ENCODE measurements at regions not wholly inside any gene's neighbourhood (a gene's known extent, or its start where the extent isn't known, plus 50 kb on each side); places are given as distances from the start of the nearest gene placed in this dataset.
"Not testable (repeated sequence)": the region's sequence is repeated elsewhere in the genome, so short reads cannot be mapped to it uniquely, and the experiment has no call there.

DNA sequence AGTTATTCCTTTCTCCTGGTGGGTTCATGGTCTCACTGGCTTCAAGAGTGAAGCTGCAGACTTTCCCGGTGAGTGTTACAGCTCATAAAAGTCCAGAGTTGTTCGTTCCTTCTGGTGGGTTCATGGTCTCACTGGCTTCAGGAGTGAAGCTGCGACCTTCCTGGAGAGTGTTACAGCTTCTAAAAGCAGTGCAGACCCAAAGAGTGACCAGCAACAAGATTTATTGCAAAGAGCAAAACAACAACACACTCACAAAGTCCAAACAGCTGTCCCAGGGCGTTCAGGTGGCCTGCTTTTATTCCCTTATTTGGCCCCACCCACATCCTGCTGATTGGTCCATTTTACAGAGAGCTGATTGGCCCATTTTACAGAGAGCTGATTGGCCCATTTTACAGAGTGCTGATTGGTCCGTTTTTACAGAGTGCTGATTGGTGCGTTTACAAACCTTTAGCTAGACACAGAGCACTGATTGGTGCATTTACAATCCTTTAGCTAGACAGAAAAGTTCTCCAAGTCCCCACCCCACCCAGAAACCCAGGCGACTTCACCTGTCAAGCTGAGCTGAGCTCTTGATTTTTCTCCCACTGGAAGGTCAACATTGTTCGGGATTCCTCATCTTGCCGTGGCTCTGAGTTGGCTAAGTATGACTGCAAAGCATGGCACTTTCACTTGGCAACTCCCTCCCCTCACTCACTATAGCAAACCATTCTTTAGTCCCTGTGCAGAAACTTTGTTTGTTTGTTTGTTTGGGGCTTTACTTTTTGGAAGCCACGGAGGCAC is 87.3 kb upstream of the EEPD1 start:
- not testable (repeated sequence) for H3K79me1 ChIP-seq (ENCODE audit: low read length); H4K5ac ChIP-seq (ENCODE audit: low read length); H3K23ac ChIP-seq (ENCODE audit: low read length); DNase-seq; H3K4me1 ChIP-seq (ENCODE audit: control insufficient read depth, low read depth, low read length); H3K79me2 ChIP-seq (ENCODE audit: control insufficient read depth, insufficient read depth, low read length); H2BK120ac ChIP-seq (ENCODE audit: low read depth, low read length); H3K4ac ChIP-seq (ENCODE audit: low read depth, low read length); H3K27me3 ChIP-seq (ENCODE audit: insufficient read depth, low read length, poor library complexity); H3K56ac ChIP-seq (ENCODE audit: low read length); H3K36me3 ChIP-seq (ENCODE audit: control insufficient read depth, insufficient read depth, low read length); H2AK5ac ChIP-seq (ENCODE audit: low read length); H2BK15ac ChIP-seq (replicated peaks; ENCODE audit: low read depth); H3K27ac ChIP-seq (ENCODE audit: low read depth, low read length); H3K9ac ChIP-seq (ENCODE audit: low read length); H3K4me2 ChIP-seq (ENCODE audit: low read length); H3K18ac ChIP-seq (ENCODE audit: low read length); H3K4me3 ChIP-seq (ENCODE audit: low read length); H4K8ac ChIP-seq (ENCODE audit: low read depth, low read length); H2BK5ac ChIP-seq (ENCODE audit: low read length)
- no CpG with 5 or more reads among the region's 10 CpGs for WGBS (ENCODE audit: extremely low coverage, insufficient coverage, low lambda C conversion rate)

DNA sequence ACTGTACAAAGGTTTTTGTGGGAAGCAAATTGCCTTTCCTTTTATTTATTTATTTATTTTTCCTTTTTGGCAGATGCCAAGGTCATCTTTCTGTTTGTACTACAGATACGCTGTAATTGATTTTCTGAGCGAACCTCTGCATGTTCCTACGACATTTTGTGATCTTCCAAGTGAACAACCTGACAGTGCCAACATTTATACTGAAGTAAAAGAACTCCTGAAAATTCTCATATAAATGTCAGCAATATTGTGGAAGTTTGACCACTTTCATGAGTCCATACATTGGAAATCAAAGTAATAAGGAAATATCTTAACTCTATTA is 86.8 kb upstream of the EEPD1 start:
- no peak for DNase-seq
- no peak overlapping the region for H2BK120ac ChIP-seq (ENCODE audit: low read depth, low read length)
- H3K4ac ChIP-seq (ENCODE audit: low read depth, low read length): no peak overlapping the region
- H3K4me2 ChIP-seq (ENCODE audit: low read length): no peak overlapping the region
- no peak overlapping the region for H3K4me3 ChIP-seq (ENCODE audit: low read length)
- no peaks in the 10 kb centered on the region for H3K79me1 ChIP-seq (ENCODE audit: low read length)
- no peak overlapping the region for H3K27ac ChIP-seq (ENCODE audit: low read depth, low read length)
- H3K18ac ChIP-seq (ENCODE audit: low read length): no peak overlapping the region
- no peaks in the 10 kb centered on the region for H3K36me3 ChIP-seq (ENCODE audit: control insufficient read depth, insufficient read depth, low read length)
- no peaks in the 10 kb centered on the region for H3K4me1 ChIP-seq (ENCODE audit: control insufficient read depth, low read depth, low read length)
- no peak overlapping the region for H2BK15ac ChIP-seq (replicated peaks; ENCODE audit: low read depth)
- H4K5ac ChIP-seq (ENCODE audit: low read length): no peak overlapping the region
- no peak overlapping the region for H4K8ac ChIP-seq (ENCODE audit: low read depth, low read length)
- H2AK5ac ChIP-seq (ENCODE audit: low read length): no peak overlapping the region
- WGBS (ENCODE audit: extremely low coverage, insufficient coverage, low lambda C conversion rate): no CpG with 5 or more reads among the region's 3 CpGs
- H3K79me2 ChIP-seq (ENCODE audit: control insufficient read depth, insufficient read depth, low read length): no peaks in the 10 kb centered on the region
- H2BK5ac ChIP-seq (ENCODE audit: low read length): no peak overlapping the region
- no peak overlapping the region for H3K23ac ChIP-seq (ENCODE audit: low read length)
- H3K9ac ChIP-seq (ENCODE audit: low read length): no peak overlapping the region
- H3K56ac ChIP-seq (ENCODE audit: low read length): no peak overlapping the region
- H3K27me3 ChIP-seq (ENCODE audit: insufficient read depth, low read length, poor library complexity): no peaks in the 10 kb centered on the region

DNA sequence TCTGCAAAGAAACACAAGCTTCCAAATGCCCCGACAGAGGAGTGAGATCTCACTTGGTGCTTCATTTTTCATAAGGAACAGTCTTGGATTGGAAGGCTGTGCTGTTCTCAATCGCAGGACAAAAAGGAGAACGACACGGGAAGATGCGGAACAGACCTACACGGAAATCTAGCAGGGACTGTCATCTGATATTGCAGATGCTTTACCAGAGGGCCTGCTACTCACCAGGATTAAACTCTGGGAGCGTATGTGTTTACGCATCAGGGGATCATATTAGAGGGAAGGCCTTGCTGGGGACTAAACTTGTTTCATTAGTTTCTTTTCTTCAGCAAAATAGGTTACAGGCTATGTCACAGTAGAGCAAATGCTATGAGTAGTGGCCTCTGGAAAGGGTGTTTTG is 82.8 kb upstream of the EEPD1 start:
- no peak for DNase-seq
- Histone ChIP-seq H2BK120ac (ENCODE audit: low read depth, low read length) (no peak overlapping the region), H3K4ac (ENCODE audit: low read depth, low read length) (no peak overlapping the region), H2BK15ac (replicated peaks; ENCODE audit: low read depth) (no peak overlapping the region), H3K36me3 (ENCODE audit: control insufficient read depth, insufficient read depth, low read length) (no peaks in the 10 kb centered on the region), H2AK5ac (ENCODE audit: low read length) (no peak overlapping the region), H3K4me1 (ENCODE audit: control insufficient read depth, low read depth, low read length) (no peaks in the 10 kb centered on the region), H3K79me1 (ENCODE audit: low read length) (no peaks in the 10 kb centered on the region), H3K27me3 (ENCODE audit: insufficient read depth, low read length, poor library complexity) (no peaks in the 10 kb centered on the region), H3K9ac (ENCODE audit: low read length) (no peak overlapping the region), H3K4me3 (ENCODE audit: low read length) (no peak overlapping the region), H2BK5ac (ENCODE audit: low read length) (no peak overlapping the region), H3K4me2 (ENCODE audit: low read length) (no peak overlapping the region), H4K5ac (ENCODE audit: low read length) (no peak overlapping the region), H3K18ac (ENCODE audit: low read length) (no peak overlapping the region), H3K56ac (ENCODE audit: low read length) (no peak overlapping the region), H3K23ac (ENCODE audit: low read length) (no peak overlapping the region), H3K27ac (ENCODE audit: low read depth, low read length) (no peak overlapping the region), H3K79me2 (ENCODE audit: control insufficient read depth, insufficient read depth, low read length) (no peaks in the 10 kb centered on the region), H4K8ac (ENCODE audit: low read depth, low read length) (no peak overlapping the region)
- no CpG with 5 or more reads among the region's 8 CpGs for WGBS (ENCODE audit: extremely low coverage, insufficient coverage, low lambda C conversion rate)

DNA sequence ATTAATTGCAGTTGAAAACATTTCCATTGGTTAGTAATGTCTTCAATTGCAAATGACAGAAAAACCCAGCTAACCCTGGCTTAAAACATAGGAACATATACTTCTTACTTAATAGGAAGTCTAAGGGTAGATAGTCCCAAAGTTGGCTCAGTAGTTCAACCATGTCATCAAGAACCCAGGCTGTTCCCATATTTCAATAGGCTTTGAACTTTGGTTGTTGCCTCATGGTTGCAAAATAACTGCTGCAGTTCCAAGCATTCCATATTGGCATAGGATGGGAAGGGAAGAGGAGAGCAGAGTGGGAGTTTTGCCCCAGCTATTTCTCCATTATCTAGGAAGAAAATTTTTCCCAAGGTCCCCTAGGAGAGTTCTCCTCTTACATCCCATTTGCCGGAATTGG is 81.4 kb upstream of the EEPD1 start:
- no CpG with 5 or more reads among the region's 1 CpG for WGBS (ENCODE audit: extremely low coverage, insufficient coverage, low lambda C conversion rate)
- H3K79me2 ChIP-seq (ENCODE audit: control insufficient read depth, insufficient read depth, low read length): no peaks in the 10 kb centered on the region

GRCh38 chr7:36072620-36073019 is 80.4 kb upstream of the EEPD1 start:
- Histone ChIP-seq H4K5ac (ENCODE audit: low read length) (no peak overlapping the region), H2BK15ac (replicated peaks; ENCODE audit: low read depth) (no peak overlapping the region), H3K27me3 (ENCODE audit: insufficient read depth, low read length, poor library complexity) (no peaks in the 10 kb centered on the region), H3K4me1 (ENCODE audit: control insufficient read depth, low read depth, low read length) (no peaks in the 10 kb centered on the region), H3K4me3 (ENCODE audit: low read length) (no peak overlapping the region), H3K79me2 (ENCODE audit: control insufficient read depth, insufficient read depth, low read length) (no peaks in the 10 kb centered on the region), H3K27ac (ENCODE audit: low read depth, low read length) (no peak overlapping the region), H2AK5ac (ENCODE audit: low read length) (no peak overlapping the region), H4K8ac (ENCODE audit: low read depth, low read length) (no peak overlapping the region), H3K4ac (ENCODE audit: low read depth, low read length) (no peak overlapping the region), H3K56ac (ENCODE audit: low read length) (no peak overlapping the region), H3K4me2 (ENCODE audit: low read length) (no peak overlapping the region), H2BK5ac (ENCODE audit: low read length) (no peak overlapping the region), H3K36me3 (ENCODE audit: control insufficient read depth, insufficient read depth, low read length) (no peaks in the 10 kb centered on the region), H3K9ac (ENCODE audit: low read length) (no peak overlapping the region), H2BK120ac (ENCODE audit: low read depth, low read length) (no peak overlapping the region), H3K79me1 (ENCODE audit: low read length) (no peaks in the 10 kb centered on the region), H3K18ac (ENCODE audit: low read length) (no peak overlapping the region), H3K23ac (ENCODE audit: low read length) (no peak overlapping the region)
- DNase-seq: no peak
- WGBS (ENCODE audit: extremely low coverage, insufficient coverage, low lambda C conversion rate): no CpG with 5 or more reads among the region's 4 CpGs

More for the DNA sequence above, 81.4 kb upstream of the EEPD1 start:
- no peak overlapping the region for H2BK5ac ChIP-seq (ENCODE audit: low read length)
- H3K36me3 ChIP-seq (ENCODE audit: control insufficient read depth, insufficient read depth, low read length): no peaks in the 10 kb centered on the region
- no peak overlapping the region for H4K5ac ChIP-seq (ENCODE audit: low read length)
- no peak overlapping the region for H3K56ac ChIP-seq (ENCODE audit: low read length)
- H2AK5ac ChIP-seq (ENCODE audit: low read length): no peak overlapping the region
- H2BK15ac ChIP-seq (replicated peaks; ENCODE audit: low read depth): no peak overlapping the region
- no peak overlapping the region for H3K23ac ChIP-seq (ENCODE audit: low read length)
- H3K4me3 ChIP-seq (ENCODE audit: low read length): no peak overlapping the region
- H3K4ac ChIP-seq (ENCODE audit: low read depth, low read length): no peak overlapping the region
- no peaks in the 10 kb centered on the region for H3K27me3 ChIP-seq (ENCODE audit: insufficient read depth, low read length, poor library complexity)
- H3K4me2 ChIP-seq (ENCODE audit: low read length): no peak overlapping the region
- H2BK120ac ChIP-seq (ENCODE audit: low read depth, low read length): no peak overlapping the region
- no peaks in the 10 kb centered on the region for H3K79me1 ChIP-seq (ENCODE audit: low read length)
- H3K4me1 ChIP-seq (ENCODE audit: control insufficient read depth, low read depth, low read length): no peaks in the 10 kb centered on the region
- no peak for DNase-seq
- no peak overlapping the region for H4K8ac ChIP-seq (ENCODE audit: low read depth, low read length)
- H3K18ac ChIP-seq (ENCODE audit: low read length): no peak overlapping the region
- H3K9ac ChIP-seq (ENCODE audit: low read length): no peak overlapping the region
- H3K27ac ChIP-seq (ENCODE audit: low read depth, low read length): no peak overlapping the region

DNA sequence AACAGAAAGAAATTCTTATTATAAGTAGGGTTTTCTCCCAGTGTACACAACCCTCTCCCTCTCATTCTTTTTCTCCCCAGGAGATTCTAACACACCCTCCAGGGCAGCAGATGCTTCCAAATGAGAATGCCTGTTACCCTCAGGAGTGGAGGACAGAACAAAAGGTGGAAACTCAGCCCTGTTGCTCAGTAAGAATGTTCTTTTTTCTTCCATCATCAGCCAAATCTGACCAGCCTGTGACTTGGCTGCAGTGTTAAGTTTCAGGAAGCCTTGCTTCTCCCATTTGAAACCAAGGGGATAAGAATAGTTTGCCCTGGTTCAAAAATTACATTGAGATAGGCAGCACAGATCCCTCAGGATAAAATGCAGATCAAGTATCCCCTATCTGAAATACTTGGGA is 77.5 kb upstream of the EEPD1 start:
- DNase-seq: no peak
- Histone ChIP-seq H3K56ac (ENCODE audit: low read length) (no peak overlapping the region), H2BK5ac (ENCODE audit: low read length) (no peak overlapping the region), H3K23ac (ENCODE audit: low read length) (no peak overlapping the region), H3K79me1 (ENCODE audit: low read length) (no peaks in the 10 kb centered on the region), H3K4ac (ENCODE audit: low read depth, low read length) (no peak overlapping the region), H3K79me2 (ENCODE audit: control insufficient read depth, insufficient read depth, low read length) (no peaks in the 10 kb centered on the region), H3K18ac (ENCODE audit: low read length) (no peak overlapping the region), H3K36me3 (ENCODE audit: control insufficient read depth, insufficient read depth, low read length) (no peaks in the 10 kb centered on the region), H4K5ac (ENCODE audit: low read length) (no peak overlapping the region), H2AK5ac (ENCODE audit: low read length) (no peak overlapping the region), H3K4me3 (ENCODE audit: low read length) (no peak overlapping the region), H4K8ac (ENCODE audit: low read depth, low read length) (no peak overlapping the region), H3K27ac (ENCODE audit: low read depth, low read length) (no peak overlapping the region), H3K4me2 (ENCODE audit: low read length) (no peak overlapping the region), H3K27me3 (ENCODE audit: insufficient read depth, low read length, poor library complexity) (no peaks in the 10 kb centered on the region), H3K4me1 (ENCODE audit: control insufficient read depth, low read depth, low read length) (no peaks in the 10 kb centered on the region), H3K9ac (ENCODE audit: low read length) (no peak overlapping the region), H2BK15ac (replicated peaks; ENCODE audit: low read depth) (no peak overlapping the region), H2BK120ac (ENCODE audit: low read depth, low read length) (no peak overlapping the region)
